ENCODE measurements at regions not wholly inside any gene's neighbourhood (a gene's known extent, or its start where the extent isn't known, plus 50 kb on each side); places are given as distances from the start of the nearest gene placed in this dataset.

DNA sequence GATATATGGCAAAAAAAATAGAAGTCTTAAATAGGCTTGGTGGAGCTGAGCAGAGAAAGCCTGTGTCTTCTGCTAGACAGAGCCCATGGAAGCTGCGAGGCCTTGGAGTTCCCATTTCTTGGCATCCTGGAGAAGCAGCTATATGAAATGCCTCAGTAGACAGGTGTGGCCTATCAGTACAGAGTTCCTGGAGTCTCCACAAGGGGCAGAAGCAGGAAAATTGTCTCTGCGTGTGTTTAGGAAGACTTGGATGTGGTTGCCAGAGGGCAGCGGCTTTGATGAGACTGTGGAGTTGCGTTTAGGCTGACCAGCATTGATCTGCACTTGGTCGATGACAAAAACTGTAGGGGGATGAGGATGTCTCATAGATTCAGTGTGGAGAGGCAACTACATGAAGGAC lies 334.5 kb upstream of the SEL1L start:
- TF ChIP-seq POLR2AphosphoS5 (IDR thresholded peaks at IDR 0.05; ENCODE audit: borderline replicate concordance, low read depth, low read length) (no peak), EZH2 (IDR thresholded peaks at IDR 0.05) (no peak)
